Caco-2 (cell line): ENCODE measurements at regions not wholly inside any gene's neighbourhood (a gene's known extent, or its start where the extent isn't known, plus 50 kb on each side); places are given as distances from the start of the nearest gene placed in this dataset.

Source experiments
- BruUV-seq: library from RNA; stranded (reverse); fragments of 400-500 nt; replicated peaks from 2 replicates; lab custom pipeline; 2021; lab: Mats Ljungman, UMichigan
- CTCF ChIA-PET: fragments of 300-600 bp; sonication (Branson Sonifier 250); formaldehyde crosslinking; loops from one replicate; lab custom pipeline; 2022; ENCODE audit warnings: antibody characterized with exemption; lab: Charles Lee
- POLR2A ChIA-PET: fragments of 300-600 bp; sonication (Branson Sonifier 250); formaldehyde crosslinking; loops from one replicate; lab custom pipeline; 2022; ENCODE audit warnings: antibody characterized with exemption; lab: Charles Lee
- DNase-seq, 2 experiments: peaks; one replicate each; pipeline versions ENCODE4 v3.0.0 to v3.0.0-alpha.2; 2020 to 2022
- H3K27me3 ChIP-seq: replicated peaks from 2 replicates; pipeline ENCODE4 v1.6.0; 2011; ENCODE audit warnings: low read length; ENCODE audit not compliant: control insufficient read depth, insufficient read depth
- H3K36me3 ChIP-seq: 2 replicates; pipeline ENCODE4 v1.5.1; 2011; ENCODE audit warnings: low read length; ENCODE audit not compliant: control insufficient read depth, insufficient read depth
- H3K4me1 ChIP-seq: fragments of 250-450 bp; sonication (Bioruptor Pico); 2 replicates; pipeline ENCODE4 v1.5.1; 2020; ENCODE audit warnings: mild to moderate bottlenecking
- H3K4me3 ChIP-seq: 2 replicates; pipeline ENCODE4 v1.5.1; 2011; ENCODE audit warnings: low read depth, mild to moderate bottlenecking, control low read depth, low read length
- H3K9me3 ChIP-seq: fragments of 250-450 bp; sonication (Bioruptor Pico); 2 replicates; pipeline ENCODE4 v1.5.1; 2020; ENCODE audit warnings: mild to moderate bottlenecking, moderate library complexity
- H3K27ac Mint-ChIP-seq: one replicate; pipeline ENCODE4 v1.8.0; 2022; ENCODE audit warnings: mixed read lengths; ENCODE audit not compliant: unreplicated experiment
- H3K27me3 Mint-ChIP-seq: one replicate; pipeline ENCODE4 v1.8.0; 2022; ENCODE audit warnings: mixed read lengths; ENCODE audit not compliant: insufficient read depth, unreplicated experiment
- H3K36me3 Mint-ChIP-seq: one replicate; pipeline ENCODE4 v1.8.0; 2022; ENCODE audit warnings: mild to moderate bottlenecking, mixed read lengths; ENCODE audit not compliant: insufficient read depth, unreplicated experiment
- H3K4me1 Mint-ChIP-seq: one replicate; pipeline ENCODE4 v1.8.0; 2022; ENCODE audit warnings: low read depth, mixed read lengths; ENCODE audit not compliant: unreplicated experiment
- H3K4me3 Mint-ChIP-seq: one replicate; pipeline ENCODE4 v1.8.0; 2022; ENCODE audit warnings: mild to moderate bottlenecking, moderate library complexity, mixed read lengths; ENCODE audit not compliant: unreplicated experiment
- H3K9me3 Mint-ChIP-seq: one replicate; pipeline ENCODE4 v1.8.0; 2022; ENCODE audit warnings: mixed read lengths; ENCODE audit not compliant: unreplicated experiment
- intact Hi-C: fragments of 100-400 bp; cut with micrococcal nuclease; formaldehyde crosslinking; loops from one replicate; pipeline ENCODE4 v1.10.0; 2022; ENCODE audit not compliant: unreplicated experiment
- TF ChIP-seq, protein P1 (sequence below), 2 experiments: fragments of 200-600 bp in 1 of 2; IDR thresholded peaks; 1 replicate in 1 of 2; 2 replicates in 1 of 2; pipeline versions ENCODE4 v1.5.1 to v1.8.0; 2011 to 2022; ENCODE audit warnings: antibody characterized with exemption in 1 of 2, control low read depth in 1 of 2, inconsistent platforms in 1 of 2, low read depth in 1 of 2, low read length in 1 of 2, mild to moderate bottlenecking in 1 of 2, moderate library complexity in 1 of 2; ENCODE audit not compliant: insufficient read depth in 1 of 2, severe bottlenecking in 1 of 2, unreplicated experiment in 1 of 2

DNA sequence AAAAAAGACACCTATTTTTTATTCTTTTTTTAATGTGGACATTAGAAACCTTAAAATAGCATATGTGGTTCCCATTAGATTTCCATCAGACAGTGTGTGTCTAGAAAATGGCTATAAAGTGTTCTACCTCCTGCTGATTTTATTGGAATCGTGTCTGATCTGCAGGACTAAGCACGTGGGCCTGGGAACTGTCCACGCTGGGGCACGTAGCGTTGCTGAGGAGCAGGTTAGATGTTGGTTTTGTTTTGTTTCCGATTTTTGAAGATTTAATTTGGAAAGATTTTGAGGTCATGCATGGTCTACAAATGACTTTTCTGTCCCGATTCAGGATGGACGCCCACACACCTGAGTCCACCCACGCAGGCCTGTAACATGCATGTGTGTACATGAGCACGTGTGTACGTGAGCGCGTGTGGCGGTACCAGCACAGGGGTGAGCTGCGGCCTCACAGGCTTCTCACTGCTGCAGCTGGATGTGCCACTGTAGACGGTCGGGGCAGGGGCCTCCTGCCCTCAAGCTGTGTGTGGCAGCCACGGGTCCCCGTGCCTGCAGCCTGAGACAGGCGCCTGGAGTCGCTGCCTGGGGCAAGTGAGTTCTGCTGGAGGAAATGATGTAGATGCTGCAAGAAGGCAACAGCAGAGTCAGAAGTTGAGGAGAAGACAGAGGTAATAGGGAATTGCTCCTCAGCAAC, 99.7 kb upstream of the CTDP1 start:
- Histone ChIP-seq H3K36me3 (no peaks in the 10 kb centered on the region), H3K9me3 (no peaks in the 10 kb centered on the region), H3K27me3 (no peaks in the 10 kb centered on the region), H3K4me1 (no peaks in the 10 kb centered on the region), H3K4me3 (no peak overlapping the region)
- Mint-ChIP-seq H3K27me3 (no peaks in the 10 kb centered on the region), H3K27ac (no peak overlapping the region), H3K4me1 (no peaks in the 10 kb centered on the region), H3K9me3 (no peaks in the 10 kb centered on the region), H3K4me3 (no peak overlapping the region), H3K36me3 (no peaks in the 10 kb centered on the region)
- BruUV-seq, result no TSS peak
- ChIA-PET POLR2A (no interaction called here), CTCF (interaction anchor here (0.8 kb wide), 1 partner anchor 147 kb away, joined by 3 read pairs; no protein-coding TSS in a partner anchor)
- TF ChIP-seq, protein P1, sequence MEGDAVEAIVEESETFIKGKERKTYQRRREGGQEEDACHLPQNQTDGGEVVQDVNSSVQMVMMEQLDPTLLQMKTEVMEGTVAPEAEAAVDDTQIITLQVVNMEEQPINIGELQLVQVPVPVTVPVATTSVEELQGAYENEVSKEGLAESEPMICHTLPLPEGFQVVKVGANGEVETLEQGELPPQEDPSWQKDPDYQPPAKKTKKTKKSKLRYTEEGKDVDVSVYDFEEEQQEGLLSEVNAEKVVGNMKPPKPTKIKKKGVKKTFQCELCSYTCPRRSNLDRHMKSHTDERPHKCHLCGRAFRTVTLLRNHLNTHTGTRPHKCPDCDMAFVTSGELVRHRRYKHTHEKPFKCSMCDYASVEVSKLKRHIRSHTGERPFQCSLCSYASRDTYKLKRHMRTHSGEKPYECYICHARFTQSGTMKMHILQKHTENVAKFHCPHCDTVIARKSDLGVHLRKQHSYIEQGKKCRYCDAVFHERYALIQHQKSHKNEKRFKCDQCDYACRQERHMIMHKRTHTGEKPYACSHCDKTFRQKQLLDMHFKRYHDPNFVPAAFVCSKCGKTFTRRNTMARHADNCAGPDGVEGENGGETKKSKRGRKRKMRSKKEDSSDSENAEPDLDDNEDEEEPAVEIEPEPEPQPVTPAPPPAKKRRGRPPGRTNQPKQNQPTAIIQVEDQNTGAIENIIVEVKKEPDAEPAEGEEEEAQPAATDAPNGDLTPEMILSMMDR (IDR thresholded peaks at IDR 0.05; ENCODE audit: insufficient read depth in 1 of 2, low read depth in 1 of 2, low read length in 1 of 2, severe bottlenecking in 1 of 2, unreplicated experiment in 1 of 2), result no peak
- DNase-seq, result no peak
- intact Hi-C loops, result no loop called here

GRCh38 chr18:79580498-79581171, 99.0 kb upstream of the CTDP1 start:
- no peak overlapping the region for H3K27ac Mint-ChIP-seq
- TF ChIP-seq, protein P1 (IDR thresholded peaks at IDR 0.05; ENCODE audit: insufficient read depth in 1 of 2, low read depth in 1 of 2, low read length in 1 of 2, severe bottlenecking in 1 of 2, unreplicated experiment in 1 of 2), result no peak
- no peaks in the 10 kb centered on the region for H3K36me3 Mint-ChIP-seq
- DNase-seq, result no peak
- H3K9me3 Mint-ChIP-seq, result no peaks in the 10 kb centered on the region
- no peaks in the 10 kb centered on the region for H3K9me3 ChIP-seq
- ChIA-PET CTCF (interaction anchor here (0.8 kb wide), 1 partner anchor 148 kb away, joined by 3 read pairs; no protein-coding TSS in a partner anchor), POLR2A (no interaction called here)
- intact Hi-C loops, result no loop called here
- H3K27me3 Mint-ChIP-seq, result no peaks in the 10 kb centered on the region
- H3K4me3 Mint-ChIP-seq, result no peak overlapping the region
- no peaks in the 10 kb centered on the region for H3K36me3 ChIP-seq
- no peak overlapping the region for H3K4me3 ChIP-seq
- H3K27me3 ChIP-seq, result no peaks in the 10 kb centered on the region
- no peaks in the 10 kb centered on the region for H3K4me1 ChIP-seq
- no TSS peak for BruUV-seq
- no peaks in the 10 kb centered on the region for H3K4me1 Mint-ChIP-seq

GRCh38 chr18:79581406-79581805, 98.2 kb upstream of the CTDP1 start:
- H3K4me3 Mint-ChIP-seq, result no peak overlapping the region
- H3K27me3 Mint-ChIP-seq, result no peaks in the 10 kb centered on the region
- POLR2A ChIA-PET, result no interaction called here
- Histone ChIP-seq H3K4me1 (no peaks in the 10 kb centered on the region), H3K9me3 (no peaks in the 10 kb centered on the region), H3K36me3 (no peaks in the 10 kb centered on the region), H3K4me3 (no peak overlapping the region), H3K27me3 (no peaks in the 10 kb centered on the region)
- H3K4me1 Mint-ChIP-seq, result no peaks in the 10 kb centered on the region
- H3K9me3 Mint-ChIP-seq, result no peaks in the 10 kb centered on the region
- H3K27ac Mint-ChIP-seq, result no peak overlapping the region
- BruUV-seq, result no TSS peak
- H3K36me3 Mint-ChIP-seq, result no peaks in the 10 kb centered on the region
- CTCF ChIA-PET, result no interaction called here
- no peak for DNase-seq
- TF ChIP-seq, protein P1 (IDR thresholded peaks at IDR 0.05; ENCODE audit: insufficient read depth in 1 of 2, low read depth in 1 of 2, low read length in 1 of 2, severe bottlenecking in 1 of 2, unreplicated experiment in 1 of 2), result no peak
- intact Hi-C loops, result no loop called here
